ENCODE measurements at regions not wholly inside any gene's neighbourhood (a gene's known extent, or its start where the extent isn't known, plus 50 kb on each side); places are given as distances from the start of the nearest gene placed in this dataset.

GRCh38 chr11:43021466-43021865 is 290.3 kb upstream of the API5 start:
- DNase-seq: no peak
- Histone ChIP-seq H3K79me2 (ENCODE audit: insufficient read depth, low read length) (no peaks in the 10 kb centered on the region), H3K27me3 (ENCODE audit: insufficient read depth, low read length, poor library complexity) (no peaks in the 10 kb centered on the region), H3K9ac (ENCODE audit: low read depth, low read length) (no peak overlapping the region), H3K4me1 (ENCODE audit: insufficient read depth, low read length) (no peaks in the 10 kb centered on the region), H4K20me1 (ENCODE audit: insufficient read depth, low read length) (no peaks in the 10 kb centered on the region), H3K9me3 (ENCODE audit: insufficient read depth, low read length, severe bottlenecking) (no peaks in the 10 kb centered on the region), H3K4me2 (ENCODE audit: insufficient read depth, low read length) (no peak overlapping the region), H2AFZ (ENCODE audit: low read depth, low read length) (no peak overlapping the region), H3K27ac (ENCODE audit: low read length) (no peak overlapping the region), H3K4me3 (ENCODE audit: low read depth in 1 of 2, low read length in 2 of 2) (no peak overlapping the region), H3K36me3 (ENCODE audit: insufficient read depth, low read length) (no peaks in the 10 kb centered on the region)
- no peak for ATAC-seq (ENCODE audit: insufficient read depth, low read depth)
- TF ChIP-seq EZH2 (IDR thresholded peaks at IDR 0.05; ENCODE audit: borderline replicate concordance, low read depth, low read length, severe bottlenecking): no peak
- TF ChIP-seq, protein P1, sequence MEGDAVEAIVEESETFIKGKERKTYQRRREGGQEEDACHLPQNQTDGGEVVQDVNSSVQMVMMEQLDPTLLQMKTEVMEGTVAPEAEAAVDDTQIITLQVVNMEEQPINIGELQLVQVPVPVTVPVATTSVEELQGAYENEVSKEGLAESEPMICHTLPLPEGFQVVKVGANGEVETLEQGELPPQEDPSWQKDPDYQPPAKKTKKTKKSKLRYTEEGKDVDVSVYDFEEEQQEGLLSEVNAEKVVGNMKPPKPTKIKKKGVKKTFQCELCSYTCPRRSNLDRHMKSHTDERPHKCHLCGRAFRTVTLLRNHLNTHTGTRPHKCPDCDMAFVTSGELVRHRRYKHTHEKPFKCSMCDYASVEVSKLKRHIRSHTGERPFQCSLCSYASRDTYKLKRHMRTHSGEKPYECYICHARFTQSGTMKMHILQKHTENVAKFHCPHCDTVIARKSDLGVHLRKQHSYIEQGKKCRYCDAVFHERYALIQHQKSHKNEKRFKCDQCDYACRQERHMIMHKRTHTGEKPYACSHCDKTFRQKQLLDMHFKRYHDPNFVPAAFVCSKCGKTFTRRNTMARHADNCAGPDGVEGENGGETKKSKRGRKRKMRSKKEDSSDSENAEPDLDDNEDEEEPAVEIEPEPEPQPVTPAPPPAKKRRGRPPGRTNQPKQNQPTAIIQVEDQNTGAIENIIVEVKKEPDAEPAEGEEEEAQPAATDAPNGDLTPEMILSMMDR (IDR thresholded peaks at IDR 0.05; ENCODE audit: borderline replicate concordance, extremely low read depth, low read length, poor library complexity, severe bottlenecking): peak; percentile 38

DNA sequence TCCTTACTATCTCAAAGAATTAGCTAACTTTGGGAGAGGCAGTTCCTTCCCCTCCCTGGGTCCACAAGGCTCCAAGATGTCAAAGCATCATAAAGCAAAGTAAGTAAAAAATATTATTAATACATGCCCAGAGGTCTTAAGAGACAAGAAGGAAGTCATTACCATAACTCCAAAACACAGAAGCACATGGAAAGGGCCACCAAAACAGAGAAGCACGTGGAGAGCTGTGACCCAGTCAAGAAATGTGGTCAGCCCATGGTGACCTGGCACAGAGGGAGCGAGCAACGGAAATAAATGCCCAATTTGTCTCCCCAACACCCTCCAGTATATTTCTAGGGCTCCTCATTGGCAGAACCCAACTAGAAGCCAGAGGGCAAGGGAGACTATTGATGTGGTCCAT is 277.5 kb upstream of the API5 start:
- no peak for DNase-seq
- Histone ChIP-seq H3K4me2 (ENCODE audit: insufficient read depth, low read length) (no peak overlapping the region), H3K27ac (ENCODE audit: low read length) (no peak overlapping the region), H3K27me3 (ENCODE audit: insufficient read depth, low read length, poor library complexity) (no peaks in the 10 kb centered on the region), H3K36me3 (ENCODE audit: insufficient read depth, low read length) (no peaks in the 10 kb centered on the region), H2AFZ (ENCODE audit: low read depth, low read length) (no peak overlapping the region), H3K4me1 (ENCODE audit: insufficient read depth, low read length) (no peaks in the 10 kb centered on the region), H3K9me3 (ENCODE audit: insufficient read depth, low read length, severe bottlenecking) (no peaks in the 10 kb centered on the region), H3K9ac (ENCODE audit: low read depth, low read length) (no peak overlapping the region), H3K4me3 (ENCODE audit: low read depth in 1 of 2, low read length in 2 of 2) (no peak overlapping the region), H3K79me2 (ENCODE audit: insufficient read depth, low read length) (no peaks in the 10 kb centered on the region), H4K20me1 (ENCODE audit: insufficient read depth, low read length) (no peaks in the 10 kb centered on the region)
- no peak for ATAC-seq (ENCODE audit: insufficient read depth, low read depth)
- no peak for TF ChIP-seq EZH2 (IDR thresholded peaks at IDR 0.05; ENCODE audit: borderline replicate concordance, low read depth, low read length, severe bottlenecking)
- TF ChIP-seq, protein P1 (IDR thresholded peaks at IDR 0.05; ENCODE audit: borderline replicate concordance, extremely low read depth, low read length, poor library complexity, severe bottlenecking): no peak

- H3K36me3 ChIP-seq (ENCODE audit: insufficient read depth, low read length): no peaks in the 10 kb centered on the region
- ATAC-seq (ENCODE audit: insufficient read depth, low read depth): no peak
- no peak for DNase-seq
Observed at GRCh38 chr11:43035086-43035485, 276.7 kb upstream of the API5 start.

More at GRCh38 chr11:43035086-43035485, 276.7 kb upstream of the API5 start:
- H3K27me3 ChIP-seq (ENCODE audit: insufficient read depth, low read length, poor library complexity): no peaks in the 10 kb centered on the region
- H3K4me2 ChIP-seq (ENCODE audit: insufficient read depth, low read length): no peak overlapping the region
- H3K9ac ChIP-seq (ENCODE audit: low read depth, low read length): no peak overlapping the region
- no peak for TF ChIP-seq EZH2 (IDR thresholded peaks at IDR 0.05; ENCODE audit: borderline replicate concordance, low read depth, low read length, severe bottlenecking)
- TF ChIP-seq, protein P1 (IDR thresholded peaks at IDR 0.05; ENCODE audit: borderline replicate concordance, extremely low read depth, low read length, poor library complexity, severe bottlenecking): no peak
- no peak overlapping the region for H2AFZ ChIP-seq (ENCODE audit: low read depth, low read length)
- no peaks in the 10 kb centered on the region for H4K20me1 ChIP-seq (ENCODE audit: insufficient read depth, low read length)
- H3K27ac ChIP-seq (ENCODE audit: low read length): no peak overlapping the region
- H3K4me1 ChIP-seq (ENCODE audit: insufficient read depth, low read length): no peaks in the 10 kb centered on the region
- no peaks in the 10 kb centered on the region for H3K79me2 ChIP-seq (ENCODE audit: insufficient read depth, low read length)
- H3K4me3 ChIP-seq (ENCODE audit: low read depth in 1 of 2, low read length in 2 of 2): no peak overlapping the region
- no peaks in the 10 kb centered on the region for H3K9me3 ChIP-seq (ENCODE audit: insufficient read depth, low read length, severe bottlenecking)

Data from DND-41 (cell line).